Osteoblast (primary cell): ENCODE measurements at regions not wholly inside any gene's neighbourhood (a gene's known extent, or its start where the extent isn't known, plus 50 kb on each side); places are given as distances from the start of the nearest gene placed in this dataset.

ENCODE experiments used
- DNase-seq: peaks from one replicate; pipeline ENCODE4 v3.0.0; 2011; ENCODE audit warnings: low spot score, mixed read lengths; ENCODE audit not compliant: insufficient read length; ENCODE audit errors: missing footprints
- H2AFZ ChIP-seq: 2 replicates; pipeline ENCODE4 v1.6.0; 2011; ENCODE audit warnings: mild to moderate bottlenecking, low read length
- H3K27ac ChIP-seq: 2 replicates; pipeline ENCODE4 v1.5.1; 2011; ENCODE audit warnings: mild to moderate bottlenecking, low read depth, low read length, moderate library complexity
- H3K27me3 ChIP-seq: 2 replicates; pipeline ENCODE4 v1.6.0; 2012; ENCODE audit warnings: mild to moderate bottlenecking, control low read depth, inconsistent platforms, low read length, moderate library complexity; ENCODE audit not compliant: insufficient read depth
- H3K36me3 ChIP-seq: 2 replicates; pipeline ENCODE4 v1.5.1; 2011; ENCODE audit warnings: mild to moderate bottlenecking, low read length, control low read depth, moderate library complexity; ENCODE audit not compliant: insufficient read depth
- H3K4me1 ChIP-seq: 2 replicates; pipeline ENCODE4 v1.5.1; 2011; ENCODE audit warnings: mild to moderate bottlenecking, low read length, control low read depth, moderate library complexity; ENCODE audit not compliant: insufficient read depth
- H3K4me2 ChIP-seq: 2 replicates; pipeline ENCODE4 v1.6.0; 2011; ENCODE audit warnings: mild to moderate bottlenecking, low read length; ENCODE audit not compliant: insufficient read depth
- H3K4me3 ChIP-seq: fragments of 200-600 bp; sonication (generic); 3 replicates; pipeline ENCODE4 v1.5.1; 2012; ENCODE audit warnings: mild to moderate bottlenecking, low read length, inconsistent platforms; ENCODE audit not compliant: insufficient read depth
- H3K79me2 ChIP-seq: 2 replicates; pipeline ENCODE4 v1.6.0; 2012; ENCODE audit warnings: mild to moderate bottlenecking, low read length, control low read depth, inconsistent platforms; ENCODE audit not compliant: insufficient read depth
- H3K9me3 ChIP-seq: 2 replicates; pipeline ENCODE4 v1.5.1; 2011; ENCODE audit warnings: low read depth, low read length, control low read depth
- H4K20me1 ChIP-seq: 2 replicates; pipeline ENCODE4 v1.6.0; 2012; ENCODE audit warnings: mild to moderate bottlenecking, low read length, control low read depth; ENCODE audit not compliant: insufficient read depth
- CTCF ChIP-seq: IDR thresholded peaks from 2 replicates; pipeline ENCODE4 v1.5.1; 2011; ENCODE audit warnings: mild to moderate bottlenecking, low read depth, low read length, moderate library complexity; ENCODE audit errors: extremely low read depth

GRCh38 chr2:10221443-10221842 is 81.3 kb upstream of the HPCAL1 start:
- Histone ChIP-seq H3K27ac (no peak overlapping the region), H3K36me3 (no peaks in the 10 kb centered on the region), H3K4me2 (no peak overlapping the region), H3K4me3 (no peak overlapping the region), H3K79me2 (no peaks in the 10 kb centered on the region), H3K9me3 (no peaks in the 10 kb centered on the region), H2AFZ (no peak overlapping the region), H4K20me1 (no peaks in the 10 kb centered on the region), H3K27me3 (no peaks in the 10 kb centered on the region), H3K4me1 (peaks cover 16% of the 10 kb centered on the region)
- DNase-seq = no peak
- no peak for TF ChIP-seq CTCF

GRCh38 chr2:10221976-10222870 is 80.5 kb upstream of the HPCAL1 start:
- H3K4me1 ChIP-seq = peaks cover 9% of the 10 kb centered on the region
- no peak overlapping the region for H2AFZ ChIP-seq
- no peaks in the 10 kb centered on the region for H3K9me3 ChIP-seq
- no peaks in the 10 kb centered on the region for H3K27me3 ChIP-seq
- DNase-seq = peak; percentile 84
- no peak overlapping the region for H3K4me2 ChIP-seq
- H3K36me3 ChIP-seq = no peaks in the 10 kb centered on the region
- no peak overlapping the region for H3K4me3 ChIP-seq
- H4K20me1 ChIP-seq = no peaks in the 10 kb centered on the region
- H3K79me2 ChIP-seq = no peaks in the 10 kb centered on the region
- no peak for TF ChIP-seq CTCF
- no peak overlapping the region for H3K27ac ChIP-seq

- H3K4me2 ChIP-seq = no peak overlapping the region
- no peak for TF ChIP-seq CTCF
- DNase-seq = peak; percentile 9
- H3K27ac ChIP-seq = no peak overlapping the region
- peaks cover 8% of the 10 kb centered on the region for H3K4me1 ChIP-seq
- no peaks in the 10 kb centered on the region for H3K36me3 ChIP-seq
- H2AFZ ChIP-seq = no peak overlapping the region
- H3K27me3 ChIP-seq = no peaks in the 10 kb centered on the region
- H4K20me1 ChIP-seq = no peaks in the 10 kb centered on the region
- H3K79me2 ChIP-seq = no peaks in the 10 kb centered on the region
- no peak overlapping the region for H3K4me3 ChIP-seq
- no peaks in the 10 kb centered on the region for H3K9me3 ChIP-seq
Observed at GRCh38 chr2:10223471-10223870, 79.2 kb upstream of the HPCAL1 start.

- H3K27me3 ChIP-seq = no peaks in the 10 kb centered on the region
- H3K4me1 ChIP-seq = peaks cover 8% of the 10 kb centered on the region
- H3K79me2 ChIP-seq = no peaks in the 10 kb centered on the region
- no peaks in the 10 kb centered on the region for H3K36me3 ChIP-seq
- no peak overlapping the region for H2AFZ ChIP-seq
- peak; percentile 58 for DNase-seq
- no peak overlapping the region for H3K4me3 ChIP-seq
- no peak overlapping the region for H3K27ac ChIP-seq
- no peaks in the 10 kb centered on the region for H4K20me1 ChIP-seq
- no peak overlapping the region for H3K4me2 ChIP-seq
- no peak for TF ChIP-seq CTCF
- no peaks in the 10 kb centered on the region for H3K9me3 ChIP-seq
Observed at GRCh38 chr2:10223932-10224720, 78.6 kb upstream of the HPCAL1 start.
